Gastroesophageal sphincter (tissue), 3 donors: ENCODE measurements at regions not wholly inside any gene's neighbourhood (a gene's known extent, or its start where the extent isn't known, plus 50 kb on each side); places are given as distances from the start of the nearest gene placed in this dataset.

Experiments used
- CTCF ChIP-seq, 4 experiments: fragments of 200-600 bp in 2 of 4; fragments of 450-650 bp in 2 of 4; sonication (generic) in 1 of 4; IDR thresholded peaks; one replicate each; pipeline ENCODE4 v1.5.1; 2017 to 2019; ENCODE audit warnings: antibody characterized with exemption in 4 of 4, mild to moderate bottlenecking in 2 of 4, moderate library complexity in 2 of 4
- POLR2A ChIP-seq, 2 donors: fragments of 450-650 bp; IDR thresholded peaks; one replicate each; pipeline ENCODE4 v1.6.1; 2017; ENCODE audit warnings: antibody characterized with exemption in 2 of 2, mild to moderate bottlenecking in 2 of 2, moderate library complexity in 1 of 2

- TF ChIP-seq POLR2A (IDR thresholded peaks at IDR 0.05) (no peak), CTCF (IDR thresholded peaks at IDR 0.05) (no peak)
These were observed 1429.4 kb upstream of the ADGRL3 start for GRCh38 chr4:59770601-59771264.
